GM12878 (cell line): ENCODE measurements at regions not wholly inside any gene's neighbourhood (a gene's known extent, or its start where the extent isn't known, plus 50 kb on each side); places are given as distances from the start of the nearest gene placed in this dataset.
A peak's percentile ranks its signal among the peaks of the same experiment; 100 is the strongest.

Experiments used
- ATAC-seq: fragments of 200-7000 bp; cut with Tn5 transposase; 3 replicates; pipeline ENCODE4 v1.9.1; 2020; ENCODE audit warnings: mild to moderate bottlenecking, moderate library complexity
- BruUV-seq: library from RNA; stranded (reverse); fragments of 400-500 nt; replicated peaks from 2 replicates; lab custom pipeline; 2021; lab: Mats Ljungman, UMichigan
- CTCF ChIA-PET: fragments of 300-600 bp; sonication (Branson Sonifier 250); formaldehyde crosslinking; extraction: SDS; loops from one replicate; lab custom pipeline; 2021; ENCODE audit warnings: inconsistent platforms; lab: Yijun Ruan, JAX
- POLR2A ChIA-PET: fragments of 350-600 bp; formaldehyde crosslinking; extraction: SDS; loops from one replicate; lab custom pipeline; 2021; ENCODE audit warnings: inconsistent platforms; lab: Charles Lee
- RAD21 ChIA-PET: fragments of 300-600 bp; sonication (Branson Sonifier 250); formaldehyde crosslinking; loops from one replicate; lab custom pipeline; 2023; ENCODE audit warnings: antibody characterized with exemption; ENCODE audit not compliant: unreplicated experiment; lab: Charles Lee
- SMC1A ChIA-PET: fragments of 300-600 bp; sonication (Branson Sonifier 250); formaldehyde crosslinking; loops from one replicate; lab custom pipeline; 2023; ENCODE audit not compliant: unreplicated experiment, uncharacterized antibody; lab: Charles Lee
- DNase-seq: peaks from one replicate; pipeline ENCODE4 v3.0.0-alpha.2; 2011; ENCODE audit warnings: low read depth, low spot score
- FAIRE-seq: peaks from 3 replicates; lab custom pipeline; 2011; peaks lifted over from hg19 to GRCh38; lab: Jason Lieb, UNC
- H2AFZ ChIP-seq: 2 replicates; pipeline ENCODE4 v1.6.0; 2011; ENCODE audit warnings: low read depth, low read length, control low read depth; ENCODE audit not compliant: control insufficient read depth
- H3K27ac ChIP-seq: 2 replicates; pipeline ENCODE4 v1.5.1; 2011; ENCODE audit warnings: control low read depth; ENCODE audit not compliant: control insufficient read depth, insufficient read depth
- H3K27me3 ChIP-seq, 2 experiments: replicated peaks in 1 of 2; 2 replicates each; pipeline versions ENCODE4 v1.6.0 to v1.6.1; 2011; ENCODE audit warnings: low read length in 1 of 2; ENCODE audit not compliant: control insufficient read depth in 2 of 2, insufficient read depth in 2 of 2
- H3K36me3 ChIP-seq, 2 experiments: 2 replicates each; pipeline ENCODE4 v1.5.1; 2011; ENCODE audit warnings: low read length in 1 of 2; ENCODE audit not compliant: control insufficient read depth in 2 of 2, insufficient read depth in 2 of 2
- H3K4me1 ChIP-seq: 2 replicates; pipeline ENCODE4 v1.6.1; 2011; ENCODE audit warnings: mild to moderate bottlenecking, low read length, moderate library complexity, mixed read lengths; ENCODE audit not compliant: control insufficient read depth, insufficient read depth
- H3K4me2 ChIP-seq: 2 replicates; pipeline ENCODE4 v1.6.0; 2011; ENCODE audit warnings: control low read depth; ENCODE audit not compliant: control insufficient read depth, insufficient read depth
- H3K4me3 ChIP-seq: fragments of 200-600 bp; sonication (generic); 2 replicates; pipeline ENCODE4 v1.5.1; 2016
- H3K79me2 ChIP-seq: 2 replicates; pipeline ENCODE4 v1.6.0; 2011; ENCODE audit warnings: low read length; ENCODE audit not compliant: control insufficient read depth, insufficient read depth
- H3K9ac ChIP-seq: 2 replicates; pipeline ENCODE4 v1.8.0; 2011; ENCODE audit warnings: low read length, control low read depth, mixed read lengths; ENCODE audit not compliant: control insufficient read depth, insufficient read depth
- H3K9me3 ChIP-seq: replicated peaks from 3 replicates; pipeline ENCODE4 v1.5.1; 2011; ENCODE audit warnings: mild to moderate bottlenecking, low read length; ENCODE audit not compliant: control insufficient read depth, insufficient read depth
- H4K20me1 ChIP-seq: 2 replicates; pipeline ENCODE4 v1.6.0; 2011; ENCODE audit not compliant: control insufficient read depth, insufficient read depth
- CUX1 ChIP-seq: IDR thresholded peaks from 2 replicates; pipeline ENCODE4 v1.6.1; 2012; ENCODE audit warnings: improper control_type of control experiment, low read depth, low read length; ENCODE audit not compliant: insufficient replicate concordance
- EZH2 ChIP-seq: IDR thresholded peaks from 2 replicates; pipeline ENCODE4 v1.6.1; 2012; ENCODE audit warnings: low read depth, mild to moderate bottlenecking, control low read depth, inconsistent platforms, low read length, borderline replicate concordance; ENCODE audit not compliant: control insufficient read depth
- FOS ChIP-seq: IDR thresholded peaks from 3 replicates; pipeline ENCODE4 v1.6.1; 2011; ENCODE audit warnings: borderline replicate concordance; ENCODE audit not compliant: insufficient read length; ENCODE audit errors: extremely low read depth
- FOXK2 ChIP-seq: fragments of 450-650 bp; IDR thresholded peaks from 2 replicates; pipeline ENCODE4 v1.6.1; 2017; ENCODE audit warnings: mild to moderate bottlenecking, moderate library complexity
- IKZF2 ChIP-seq, 2 experiments: fragments of 450-650 bp; IDR thresholded peaks; 2 replicates each; pipeline ENCODE4 v1.6.1; 2017; ENCODE audit warnings: mild to moderate bottlenecking in 2 of 2, moderate library complexity in 2 of 2
- JUND ChIP-seq: IDR thresholded peaks from 2 replicates; pipeline ENCODE4 v1.6.1; 2012; ENCODE audit warnings: low read depth, mild to moderate bottlenecking, low read length, improper control_type of control experiment, moderate library complexity
- PML ChIP-seq: IDR thresholded peaks from 2 replicates; pipeline ENCODE4 v1.6.1; 2012; ENCODE audit warnings: low read length, inconsistent platforms
- RAD21 ChIP-seq: IDR thresholded peaks from 2 replicates; pipeline ENCODE4 v1.6.1; 2011; ENCODE audit warnings: mild to moderate bottlenecking, low read depth, low read length, moderate library complexity; ENCODE audit not compliant: insufficient read depth
- RUNX3 ChIP-seq: IDR thresholded peaks from 2 replicates; pipeline ENCODE4 v1.6.1; 2012; ENCODE audit warnings: low read length, inconsistent platforms
- SMAD1 ChIP-seq: fragments of 450-650 bp; IDR thresholded peaks from 2 replicates; pipeline ENCODE4 v1.6.1; 2018; ENCODE audit warnings: mild to moderate bottlenecking, low read depth; ENCODE audit not compliant: partially characterized antibody
- SPI1 ChIP-seq: IDR thresholded peaks from 2 replicates; pipeline ENCODE4 v1.6.1; 2011; ENCODE audit warnings: low read depth, mild to moderate bottlenecking, low read length, moderate library complexity, borderline replicate concordance; ENCODE audit not compliant: insufficient read depth
- TCF3 ChIP-seq: IDR thresholded peaks from 2 replicates; pipeline ENCODE4 v1.6.1; 2012; ENCODE audit warnings: low read depth, mild to moderate bottlenecking, low read length, borderline replicate concordance; ENCODE audit not compliant: insufficient read depth
- YY1 ChIP-seq: IDR thresholded peaks from 2 replicates; pipeline ENCODE4 v1.6.1; 2011; ENCODE audit warnings: low read depth, mild to moderate bottlenecking, low read length
- WGBS: methylation state at CpG from one replicate; pipeline ENCODE4 v1.1.6; 2016; ENCODE audit warnings: low lambda C conversion rate; ENCODE audit not compliant: insufficient replicate concordance, insufficient coverage; ENCODE audit errors: missing lambda C conversion rate; 5-methylcytosine and 5-hydroxymethylcytosine counted together
- in situ Hi-C: fragments of 300-500 bp; cut with MboI; formaldehyde crosslinking; loops from 9 replicates; pipeline ENCODE4 v1.14.3; 2018; ENCODE audit warnings: mixed read lengths
- intact Hi-C: fragments of 100-400 bp; cut with micrococcal nuclease; formaldehyde crosslinking; loops from one replicate; pipeline ENCODE4 v1.14.2; 2022; ENCODE audit not compliant: unreplicated experiment

- SMC1A ChIA-PET: no interaction called here
- Histone ChIP-seq H4K20me1 (no peaks in the 10 kb centered on the region), H3K27me3 (no peaks in the 10 kb centered on the region), H3K9me3 (no peaks in the 10 kb centered on the region), H3K36me3 (no peaks in the 10 kb centered on the region), H3K4me3 (no peak overlapping the region), H3K27ac (no peak overlapping the region), H3K4me2 (no peak overlapping the region), H3K9ac (no peak overlapping the region), H3K4me1 (no peaks in the 10 kb centered on the region), H3K79me2 (no peaks in the 10 kb centered on the region), H2AFZ (no peak overlapping the region)
- CTCF ChIA-PET: no interaction called here
- POLR2A ChIA-PET: no interaction called here
- no peak for FAIRE-seq
- RAD21 ChIA-PET: no interaction called here
- no peak for ATAC-seq
- no TSS peak for BruUV-seq
- TF ChIP-seq IKZF2 (IDR thresholded peaks at IDR 0.05): no peak
- peak; percentile 51; the same call in 1 of the 2 replicates for TF ChIP-seq SPI1
- WGBS: 26% methylated on average over 4 of the region's 4 CpGs
- DNase-seq: no peak
- intact Hi-C loops: no loop called here
- in situ Hi-C loops: no loop called here
These were observed 102.1 kb downstream of the DCAF12L2 start for GRCh38 chrX:126063984-126064383.

- DNase-seq: no peak
- Histone ChIP-seq H3K79me2 (no peaks in the 10 kb centered on the region), H3K36me3 (no peaks in the 10 kb centered on the region), H3K9ac (no peak overlapping the region), H3K27me3 (no peaks in the 10 kb centered on the region), H3K4me2 (no peak overlapping the region), H4K20me1 (no peaks in the 10 kb centered on the region), H3K9me3 (no peaks in the 10 kb centered on the region), H3K4me3 (no peak overlapping the region), H3K27ac (no peak overlapping the region), H3K4me1 (no peaks in the 10 kb centered on the region), H2AFZ (no peak overlapping the region)
- in situ Hi-C loops: no loop called here
- BruUV-seq: no TSS peak
- no peak for ATAC-seq
- ChIA-PET POLR2A (no interaction called here), RAD21 (no interaction called here), SMC1A (no interaction called here), CTCF (no interaction called here)
- WGBS: 15% methylated on average over 9 of the region's 9 CpGs
- FAIRE-seq: no peak
- intact Hi-C loops: no loop called here
- no peak for TF ChIP-seq SMAD1
- TF ChIP-seq JUND: no peak
- TF ChIP-seq YY1: no peak
- TF ChIP-seq FOXK2: no peak
- TF ChIP-seq FOS: no peak
- TF ChIP-seq RAD21: no peak
- no peak for TF ChIP-seq CUX1
- TF ChIP-seq RUNX3: no peak
- TF ChIP-seq EZH2: no peak
- no peak for TF ChIP-seq TCF3
- no peak for TF ChIP-seq IKZF2 (IDR thresholded peaks at IDR 0.05)
- TF ChIP-seq PML: no peak
These were observed 101.1 kb downstream of the DCAF12L2 start for GRCh38 chrX:126064901-126065541.
